PFSK-1 (cell line): ENCODE measurements at regions not wholly inside any gene's neighbourhood (a gene's known extent, or its start where the extent isn't known, plus 50 kb on each side); places are given as distances from the start of the nearest gene placed in this dataset.

Experiments used
- FOXP2 ChIP-seq: optimal IDR thresholded peaks from 2 replicates; pipeline ENCODE3; 2011; ENCODE audit warnings: borderline replicate concordance, control low read depth, inconsistent platforms; ENCODE audit not compliant: insufficient read depth; ENCODE audit errors: extremely low read length, extremely low read depth
- POLR2AphosphoS5 ChIP-seq: IDR thresholded peaks from 2 replicates; pipeline ENCODE4 v1.6.1; 2012; ENCODE audit warnings: low read depth, mild to moderate bottlenecking, control low read depth, low read length, moderate library complexity
- SIN3A ChIP-seq: IDR thresholded peaks from 2 replicates; pipeline ENCODE4 v1.6.1; 2012; ENCODE audit warnings: mild to moderate bottlenecking, low read length, moderate library complexity, borderline replicate concordance; ENCODE audit not compliant: insufficient read depth
- TAF1 ChIP-seq: IDR thresholded peaks from 2 replicates; pipeline ENCODE4 v1.6.1; 2012; ENCODE audit warnings: low read length, control low read depth, borderline replicate concordance; ENCODE audit not compliant: insufficient read depth
- TF ChIP-seq, protein P1 (sequence below), 2 experiments: IDR thresholded peaks; 2 replicates each; pipeline versions ENCODE4 v1.6.1 to v1.8.0; 2011 to 2012; ENCODE audit warnings: low read depth in 2 of 2, low read length in 2 of 2, control low read depth in 1 of 2, inconsistent platforms in 1 of 2, mild to moderate bottlenecking in 1 of 2, moderate library complexity in 1 of 2; ENCODE audit not compliant: insufficient read depth in 1 of 2

GRCh38 chr7:136210664-136211063 lies 233.5 kb upstream of the MTPN start:
- TF ChIP-seq TAF1 (no peak), POLR2AphosphoS5 (no peak), SIN3A (no peak), FOXP2 (no peak)
- TF ChIP-seq, protein P1, sequence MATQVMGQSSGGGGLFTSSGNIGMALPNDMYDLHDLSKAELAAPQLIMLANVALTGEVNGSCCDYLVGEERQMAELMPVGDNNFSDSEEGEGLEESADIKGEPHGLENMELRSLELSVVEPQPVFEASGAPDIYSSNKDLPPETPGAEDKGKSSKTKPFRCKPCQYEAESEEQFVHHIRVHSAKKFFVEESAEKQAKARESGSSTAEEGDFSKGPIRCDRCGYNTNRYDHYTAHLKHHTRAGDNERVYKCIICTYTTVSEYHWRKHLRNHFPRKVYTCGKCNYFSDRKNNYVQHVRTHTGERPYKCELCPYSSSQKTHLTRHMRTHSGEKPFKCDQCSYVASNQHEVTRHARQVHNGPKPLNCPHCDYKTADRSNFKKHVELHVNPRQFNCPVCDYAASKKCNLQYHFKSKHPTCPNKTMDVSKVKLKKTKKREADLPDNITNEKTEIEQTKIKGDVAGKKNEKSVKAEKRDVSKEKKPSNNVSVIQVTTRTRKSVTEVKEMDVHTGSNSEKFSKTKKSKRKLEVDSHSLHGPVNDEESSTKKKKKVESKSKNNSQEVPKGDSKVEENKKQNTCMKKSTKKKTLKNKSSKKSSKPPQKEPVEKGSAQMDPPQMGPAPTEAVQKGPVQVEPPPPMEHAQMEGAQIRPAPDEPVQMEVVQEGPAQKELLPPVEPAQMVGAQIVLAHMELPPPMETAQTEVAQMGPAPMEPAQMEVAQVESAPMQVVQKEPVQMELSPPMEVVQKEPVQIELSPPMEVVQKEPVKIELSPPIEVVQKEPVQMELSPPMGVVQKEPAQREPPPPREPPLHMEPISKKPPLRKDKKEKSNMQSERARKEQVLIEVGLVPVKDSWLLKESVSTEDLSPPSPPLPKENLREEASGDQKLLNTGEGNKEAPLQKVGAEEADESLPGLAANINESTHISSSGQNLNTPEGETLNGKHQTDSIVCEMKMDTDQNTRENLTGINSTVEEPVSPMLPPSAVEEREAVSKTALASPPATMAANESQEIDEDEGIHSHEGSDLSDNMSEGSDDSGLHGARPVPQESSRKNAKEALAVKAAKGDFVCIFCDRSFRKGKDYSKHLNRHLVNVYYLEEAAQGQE (IDR thresholded peaks at IDR 0.05; ENCODE audit: insufficient read depth in 1 of 2, low read depth in 2 of 2, low read length in 2 of 2), result no peak

DNA sequence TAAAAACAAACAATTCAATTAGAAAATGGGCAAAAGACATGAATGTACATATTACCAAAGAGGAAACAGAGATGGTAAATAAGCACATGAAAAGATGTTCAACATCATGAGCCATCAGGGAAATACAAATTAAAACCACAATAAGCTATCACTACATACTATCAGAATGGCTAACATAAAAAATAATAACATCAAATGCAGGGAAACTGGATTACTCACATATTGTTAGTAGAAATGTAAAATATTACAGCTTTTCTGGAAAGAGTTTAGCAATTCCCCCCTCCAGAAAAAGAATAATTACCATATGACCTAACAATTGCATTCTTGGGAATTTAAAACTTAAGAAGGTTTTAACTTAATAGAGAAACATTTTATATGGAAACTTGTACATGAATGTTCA lies 232.9 kb upstream of the MTPN start:
- TF ChIP-seq SIN3A (no peak), POLR2AphosphoS5 (no peak), TAF1 (no peak), FOXP2 (no peak)
- TF ChIP-seq, protein P1 (IDR thresholded peaks at IDR 0.05; ENCODE audit: insufficient read depth in 1 of 2, low read depth in 2 of 2, low read length in 2 of 2), result no peak

GRCh38 chr7:136205956-136206355 lies 228.8 kb upstream of the MTPN start:
- no peak for TF ChIP-seq FOXP2
- TF ChIP-seq TAF1, result no peak
- no peak for TF ChIP-seq SIN3A
- TF ChIP-seq POLR2AphosphoS5, result no peak
- TF ChIP-seq, protein P1 (IDR thresholded peaks at IDR 0.05; ENCODE audit: insufficient read depth in 1 of 2, low read depth in 2 of 2, low read length in 2 of 2), result no peak

DNA sequence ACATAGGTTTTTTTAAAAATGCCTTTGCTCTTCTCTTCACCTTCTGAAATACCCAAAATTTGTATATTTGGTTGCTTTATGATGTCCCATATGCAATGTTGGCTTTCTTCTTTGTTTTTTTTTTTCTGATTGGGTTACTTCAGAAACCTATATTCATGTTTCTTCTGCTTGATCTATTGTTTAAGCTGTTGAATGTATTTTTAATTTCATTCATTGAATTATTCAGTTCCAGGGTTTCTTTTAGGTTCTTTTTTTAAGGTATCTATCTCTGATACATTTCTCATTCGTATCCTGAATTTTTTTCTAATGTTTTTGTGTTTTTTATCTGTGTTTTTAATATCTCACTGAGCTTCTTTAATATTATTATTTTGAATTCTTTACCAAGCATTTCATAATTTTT lies 221.0 kb upstream of the MTPN start:
- TF ChIP-seq TAF1 (no peak), POLR2AphosphoS5 (no peak), SIN3A (no peak), FOXP2 (no peak)
- TF ChIP-seq, protein P1 (IDR thresholded peaks at IDR 0.05; ENCODE audit: insufficient read depth in 1 of 2, low read depth in 2 of 2, low read length in 2 of 2), result no peak

DNA sequence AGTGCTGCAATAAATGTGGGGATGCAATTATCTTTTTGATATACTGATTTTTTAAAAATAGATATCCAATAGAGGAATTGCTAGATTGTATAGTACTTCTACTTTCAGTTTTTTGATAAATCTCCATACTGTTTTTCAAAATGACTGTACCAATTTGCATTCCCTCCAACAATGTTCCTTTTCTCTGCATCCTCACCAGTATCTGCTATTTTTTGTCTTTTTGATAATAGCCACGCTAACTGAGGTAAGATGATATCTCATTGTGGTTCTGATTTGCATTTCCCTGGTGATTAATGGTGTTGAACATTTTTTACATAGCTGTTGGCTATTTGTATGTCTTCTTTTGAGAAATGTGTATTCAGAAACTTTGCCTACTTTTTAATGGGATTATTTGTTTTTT lies 217.7 kb upstream of the MTPN start:
- TF ChIP-seq FOXP2, result no peak
- TF ChIP-seq TAF1, result no peak
- TF ChIP-seq POLR2AphosphoS5, result no peak
- TF ChIP-seq, protein P1 (IDR thresholded peaks at IDR 0.05; ENCODE audit: insufficient read depth in 1 of 2, low read depth in 2 of 2, low read length in 2 of 2), result no peak
- no peak for TF ChIP-seq SIN3A
